HEK293 (cell line): ENCODE measurements at regions not wholly inside any gene's neighbourhood (a gene's known extent, or its start where the extent isn't known, plus 50 kb on each side); places are given as distances from the start of the nearest gene placed in this dataset.

Experiments
- CTCF ChIA-PET: fragments of 350-600 bp; formaldehyde crosslinking; extraction: SDS; loops from one replicate; lab custom pipeline; 2021; ENCODE audit warnings: antibody characterized with exemption; lab: Yijun Ruan, JAX
- POLR2A ChIA-PET: fragments of 300-600 bp; formaldehyde crosslinking; extraction: SDS; loops from one replicate; lab custom pipeline; 2020; ENCODE audit warnings: antibody characterized with exemption, inconsistent platforms; lab: Yijun Ruan, JAX
- H3K27ac ChIP-seq: fragments of 200-500 bp; sonication (Bioruptor generic); 2 replicates; pipeline ENCODE4 v1.5.1; 2014; ENCODE audit warnings: low read depth, low read length, control low read depth, inconsistent platforms; ENCODE audit errors: extremely low read depth
- H3K36me3 ChIP-seq, 2 experiments: fragments of 200-500 bp in 1 of 2; sonication (Bioruptor generic) in 1 of 2; 1 replicate in 1 of 2; 2 replicates in 1 of 2; pipeline ENCODE4 v1.5.1; 2014 to 2017; ENCODE audit warnings: inconsistent platforms in 2 of 2, low read length in 2 of 2; ENCODE audit not compliant: control insufficient read depth in 2 of 2, insufficient read depth in 1 of 2
- H3K4me1 ChIP-seq: fragments of 200-500 bp; sonication (Bioruptor generic); 2 replicates; pipeline ENCODE4 v1.5.1; 2014; ENCODE audit warnings: mild to moderate bottlenecking, low read length, inconsistent platforms; ENCODE audit not compliant: control insufficient read depth, insufficient read depth
- H3K4me3 ChIP-seq: 2 replicates; pipeline ENCODE4 v1.5.1; 2011; ENCODE audit warnings: low read depth, mild to moderate bottlenecking, control low read depth, low read length, moderate library complexity
- H3K9me3 ChIP-seq: fragments of 200-500 bp; sonication (Bioruptor generic); 2 replicates; pipeline ENCODE4 v1.5.1; 2014; ENCODE audit warnings: low read depth, low read length, inconsistent platforms; ENCODE audit not compliant: control insufficient read depth, insufficient read depth
- EGR2 ChIP-seq: fragments of 450-650 bp; formaldehyde crosslinking; IDR thresholded peaks from 2 replicates; pipeline ENCODE4 v1.5.1; 2016; ENCODE audit warnings: low read depth, missing biosample characterization, missing genetic modification characterization
- GLIS1 ChIP-seq: fragments of 450-650 bp; formaldehyde crosslinking; IDR thresholded peaks from 2 replicates; pipeline ENCODE4 v1.5.1; 2016; ENCODE audit warnings: missing biosample characterization, missing genetic modification characterization
- HIC1 ChIP-seq: fragments of 450-650 bp; formaldehyde crosslinking; IDR thresholded peaks from 2 replicates; pipeline ENCODE4 v1.5.1; 2016; ENCODE audit warnings: missing biosample characterization, missing genetic modification characterization
- HOXD13 ChIP-seq: sonication (generic); formaldehyde crosslinking; IDR thresholded peaks from 2 replicates; pipeline ENCODE4 v1.8.0; 2022; ENCODE audit warnings: missing genetic modification reagents, borderline replicate concordance
- INSM2 ChIP-seq: fragments of 450-650 bp; formaldehyde crosslinking; IDR thresholded peaks from 2 replicates; pipeline ENCODE4 v1.5.1; 2016; ENCODE audit warnings: missing biosample characterization, missing genetic modification characterization
- KLF1 ChIP-seq: fragments of 450-650 bp; formaldehyde crosslinking; IDR thresholded peaks from 2 replicates; pipeline ENCODE4 v1.5.1; 2016; ENCODE audit warnings: missing biosample characterization, missing genetic modification characterization
- KLF9 ChIP-seq: fragments of 450-650 bp; formaldehyde crosslinking; IDR thresholded peaks from 2 replicates; pipeline ENCODE4 v1.5.1; 2016; ENCODE audit warnings: missing biosample characterization, missing genetic modification characterization, low read depth
- MYNN ChIP-seq: fragments of 450-650 bp; formaldehyde crosslinking; IDR thresholded peaks from 2 replicates; pipeline ENCODE4 v1.5.1; 2016; ENCODE audit warnings: missing biosample characterization, missing genetic modification characterization, borderline replicate concordance
- YY2 ChIP-seq: fragments of 450-650 bp; formaldehyde crosslinking; IDR thresholded peaks from 2 replicates; pipeline ENCODE4 v1.5.1; 2016; ENCODE audit warnings: missing biosample characterization, missing genetic modification characterization
- ZBTB44 ChIP-seq: fragments of 450-650 bp; IDR thresholded peaks from 2 replicates; pipeline ENCODE4 v1.5.1; 2018; ENCODE audit warnings: missing biosample characterization, mild to moderate bottlenecking, missing genetic modification characterization
- ZBTB48 ChIP-seq: fragments of 450-650 bp; formaldehyde crosslinking; IDR thresholded peaks from 2 replicates; pipeline ENCODE4 v1.5.1; 2016; ENCODE audit warnings: missing biosample characterization, missing genetic modification characterization
- ZBTB8A ChIP-seq: fragments of 450-650 bp; formaldehyde crosslinking; IDR thresholded peaks from 2 replicates; pipeline ENCODE4 v1.5.1; 2016; ENCODE audit warnings: missing biosample characterization, missing genetic modification characterization
- ZFHX2 ChIP-seq: fragments of 450-650 bp; formaldehyde crosslinking; conservative IDR thresholded peaks from 2 replicates; pipeline ENCODE4 v1.5.1; 2016; ENCODE audit warnings: missing biosample characterization, missing genetic modification characterization
- ZNF114 ChIP-seq: fragments of 450-650 bp; formaldehyde crosslinking; IDR thresholded peaks from 2 replicates; pipeline ENCODE4 v1.5.0; 2017; ENCODE audit warnings: missing biosample characterization, missing genetic modification characterization
- ZNF132 ChIP-seq: fragments of 450-650 bp; formaldehyde crosslinking; IDR thresholded peaks from 2 replicates; pipeline ENCODE4 v1.5.1; 2017; ENCODE audit warnings: missing biosample characterization, missing genetic modification characterization, borderline replicate concordance
- ZNF184 ChIP-seq: fragments of 450-650 bp; IDR thresholded peaks from 2 replicates; pipeline ENCODE4 v1.5.1; 2018; ENCODE audit warnings: missing biosample characterization, mild to moderate bottlenecking, missing genetic modification characterization
- ZNF2 ChIP-seq: fragments of 450-650 bp; formaldehyde crosslinking; IDR thresholded peaks from 2 replicates; pipeline ENCODE4 v1.5.1; 2016; ENCODE audit warnings: missing biosample characterization, missing genetic modification characterization
- ZNF223 ChIP-seq: fragments of 450-650 bp; formaldehyde crosslinking; IDR thresholded peaks from 2 replicates; pipeline ENCODE4 v1.5.1; 2016; ENCODE audit warnings: missing biosample characterization, missing genetic modification characterization
- ZNF280C ChIP-seq: fragments of 450-650 bp; formaldehyde crosslinking; IDR thresholded peaks from 2 replicates; pipeline ENCODE4 v1.5.1; 2016; ENCODE audit warnings: missing biosample characterization, missing genetic modification characterization
- ZNF292 ChIP-seq: fragments of 450-650 bp; formaldehyde crosslinking; IDR thresholded peaks from 2 replicates; pipeline ENCODE4 v1.5.1; 2016; ENCODE audit warnings: low read depth, missing biosample characterization, missing genetic modification characterization, borderline replicate concordance
- ZNF302 ChIP-seq: fragments of 450-650 bp; formaldehyde crosslinking; IDR thresholded peaks from 2 replicates; pipeline ENCODE4 v1.5.1; 2016; ENCODE audit warnings: missing biosample characterization, missing genetic modification characterization, low read depth
- ZNF362 ChIP-seq: fragments of 450-650 bp; formaldehyde crosslinking; IDR thresholded peaks from 2 replicates; pipeline ENCODE4 v1.5.1; 2016; ENCODE audit warnings: missing biosample characterization, missing genetic modification characterization
- ZNF404 ChIP-seq: fragments of 450-650 bp; formaldehyde crosslinking; IDR thresholded peaks from 2 replicates; pipeline ENCODE4 v1.5.1; 2017; ENCODE audit warnings: missing biosample characterization, missing genetic modification characterization
- ZNF501 ChIP-seq: fragments of 450-650 bp; formaldehyde crosslinking; IDR thresholded peaks from 2 replicates; pipeline ENCODE4 v1.5.1; 2016; ENCODE audit warnings: missing biosample characterization, missing genetic modification characterization
- ZNF560 ChIP-seq: fragments of 450-650 bp; formaldehyde crosslinking; IDR thresholded peaks from 2 replicates; pipeline ENCODE4 v1.5.1; 2017; ENCODE audit warnings: missing biosample characterization, missing genetic modification characterization, borderline replicate concordance

GRCh38 chr13:111503376-111503775, 182.9 kb downstream of the TEX29 start (continued):
- TF ChIP-seq KLF9: no peak
- TF ChIP-seq ZBTB44: no peak
- TF ChIP-seq KLF1 (tag by site-specific recombination): no peak
- TF ChIP-seq MYNN (tag by site-specific recombination): no peak
- TF ChIP-seq ZNF184 (tag by site-specific recombination): no peak
- no peak for TF ChIP-seq ZNF302 (tag by site-specific recombination)
- no peak for TF ChIP-seq ZNF223 (tag by site-specific recombination)
- TF ChIP-seq HIC1 (tag by site-specific recombination): no peak
- no peak for TF ChIP-seq ZNF404 (tag by site-specific recombination)
- no peak for TF ChIP-seq ZNF292 (tag by site-specific recombination)
- TF ChIP-seq ZBTB48 (tag by site-specific recombination): no peak

GRCh38 chr13:111503905-111504695, 183.7 kb downstream of the TEX29 start:
- Histone ChIP-seq H3K9me3 (no peaks in the 10 kb centered on the region), H3K36me3 (no peaks in the 10 kb centered on the region), H3K27ac (no peak overlapping the region), H3K4me1 (no peaks in the 10 kb centered on the region), H3K4me3 (no peak overlapping the region)
- ChIA-PET CTCF (interaction anchor here (0.6 to 0.7 kb wide), 2 partner anchors 11 to 30 kb away, joined by 3 read pairs; no protein-coding TSS in a partner anchor), POLR2A (no interaction called here)
- TF ChIP-seq ZNF501 (tag by site-specific recombination) (no peak), ZNF404 (tag by site-specific recombination) (no peak), HOXD13 (CRISPR knock-in tag) (no peak), ZNF2 (tag by site-specific recombination) (no peak), ZBTB8A (tag by site-specific recombination) (no peak), HIC1 (tag by site-specific recombination) (no peak), ZNF560 (tag by site-specific recombination) (no peak), ZNF362 (tag by site-specific recombination) (no peak), ZFHX2 (tag by site-specific recombination) (peak; percentile 25; the same call in 1 of the 2 replicates), ZNF114 (no peak), YY2 (tag by site-specific recombination) (no peak), GLIS1 (tag by site-specific recombination) (no peak), ZNF280C (tag by site-specific recombination) (no peak), INSM2 (tag by site-specific recombination) (no peak), EGR2 (tag by site-specific recombination) (0 out of 2 replicates have a peak, but pooled peaks have one; percentile 29), ZNF132 (tag by site-specific recombination) (no peak)
